ENCODE measurements at regions not wholly inside any gene's neighbourhood (a gene's known extent, or its start where the extent isn't known, plus 50 kb on each side); places are given as distances from the start of the nearest gene placed in this dataset.

DNA sequence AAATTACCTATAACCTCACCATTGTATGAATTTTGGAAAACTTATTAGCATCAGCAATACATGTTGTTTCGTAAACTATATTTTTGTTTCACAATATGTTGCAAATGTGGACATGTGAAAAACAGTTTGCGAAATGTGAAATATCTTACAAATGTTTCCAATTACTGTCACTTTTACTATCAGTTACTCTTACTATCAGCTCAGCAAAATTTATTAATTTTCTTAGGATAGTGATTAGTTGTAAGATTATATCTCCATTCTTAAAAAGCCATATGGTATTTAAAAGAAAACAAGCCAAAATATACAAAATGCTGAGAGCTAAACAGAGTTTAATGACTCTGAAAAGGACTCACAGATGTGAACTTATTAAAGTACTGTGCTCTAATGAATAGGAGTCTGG lies 111.9 kb upstream of the LPAR1 start:
- in situ Hi-C loops (cut with HindIII; ENCODE audit: low sequenced_read_pairs), result no loop called here

DNA sequence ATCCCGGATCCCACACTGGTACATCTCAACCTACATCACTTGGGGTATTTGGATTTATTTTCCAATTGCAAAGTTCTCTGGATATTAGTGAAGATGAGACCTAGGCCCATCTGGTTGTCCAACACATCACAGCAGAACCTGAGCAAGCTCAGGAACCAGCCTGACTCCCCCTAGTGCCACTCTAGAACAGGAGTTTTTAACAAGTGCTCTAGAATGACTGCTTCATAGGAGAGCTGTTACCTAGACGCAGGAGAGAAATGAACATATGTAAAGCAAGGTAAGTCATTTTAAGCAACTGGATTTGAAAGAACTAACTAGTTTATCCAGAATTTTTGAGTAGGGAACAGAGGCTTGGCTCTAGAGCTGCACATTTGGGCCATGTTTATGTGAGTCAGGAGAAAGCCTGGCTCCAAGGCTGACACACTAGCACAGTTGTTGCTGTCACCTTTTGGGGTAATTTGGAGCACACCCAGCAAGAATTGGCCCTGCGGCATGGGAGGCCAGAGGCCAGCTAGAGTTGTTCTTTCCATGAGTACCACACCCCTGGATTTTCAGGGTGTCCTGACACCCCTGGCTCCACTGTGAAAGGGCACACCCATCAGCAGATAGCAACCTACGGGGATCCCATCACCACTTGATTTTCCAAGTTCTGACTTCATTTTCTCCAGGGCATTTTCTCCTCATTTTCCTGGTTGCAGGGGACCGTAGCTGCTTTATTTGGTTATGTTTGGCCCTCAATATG lies 110.9 kb upstream of the LPAR1 start:
- in situ Hi-C loops (cut with HindIII; ENCODE audit: low sequenced_read_pairs), result loop anchor here (5.0 kb wide), 2 partner anchors 37 to 507 kb away; no protein-coding TSS in a partner anchor

DNA sequence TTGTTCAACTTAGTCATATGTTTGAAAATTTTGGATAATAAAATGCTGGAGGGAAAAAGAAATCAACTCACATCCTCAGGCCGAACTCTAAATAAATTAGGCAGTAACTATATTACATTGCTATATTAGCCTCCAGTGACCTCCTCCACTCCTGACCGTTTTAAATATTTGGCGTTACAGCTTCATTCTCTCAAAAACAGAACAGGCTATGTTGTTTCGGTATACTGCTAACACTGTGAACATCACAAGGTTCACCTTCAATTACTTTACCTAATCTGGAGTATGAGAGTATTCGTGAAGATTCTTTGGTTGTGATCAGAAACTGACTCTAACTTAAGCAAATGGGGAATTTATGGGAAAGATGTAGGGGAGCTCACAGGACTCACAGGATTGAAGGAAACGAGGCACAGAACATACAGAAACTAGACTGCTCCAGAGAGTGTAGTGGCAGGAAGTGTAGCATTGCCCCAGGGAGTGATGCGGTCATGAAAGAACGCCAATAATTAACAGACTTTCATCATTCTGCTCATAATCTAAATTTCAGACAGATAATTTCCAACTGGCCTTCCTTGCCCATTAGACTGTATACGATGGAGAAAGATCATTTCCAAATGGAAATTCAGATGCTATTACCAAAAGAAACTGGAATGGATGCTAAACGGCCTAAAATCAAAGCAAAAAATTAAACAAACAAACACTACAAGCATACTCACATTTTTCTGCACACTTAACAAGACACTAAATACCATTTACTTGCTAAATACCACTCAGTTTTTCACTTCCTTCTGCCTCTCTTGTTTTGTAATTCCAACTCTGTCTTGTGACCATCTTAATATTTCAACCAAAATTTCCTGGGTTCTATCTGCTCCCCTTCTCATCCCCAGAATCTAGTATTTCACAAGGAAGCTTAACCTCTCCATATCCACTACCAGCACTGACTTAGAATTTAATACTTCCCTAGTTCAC lies 110.1 kb upstream of the LPAR1 start:
- in situ Hi-C loops (cut with HindIII; ENCODE audit: low sequenced_read_pairs), result loop anchor here (5.0 kb wide), 2 partner anchors 36 to 506 kb away; no protein-coding TSS in a partner anchor

GRCh38 chr9:111147041-111147440 lies 108.8 kb upstream of the LPAR1 start:
- in situ Hi-C loops (cut with HindIII; ENCODE audit: low sequenced_read_pairs), result loop anchor here (5.0 kb wide), 2 partner anchors 35 to 505 kb away; no protein-coding TSS in a partner anchor

DNA sequence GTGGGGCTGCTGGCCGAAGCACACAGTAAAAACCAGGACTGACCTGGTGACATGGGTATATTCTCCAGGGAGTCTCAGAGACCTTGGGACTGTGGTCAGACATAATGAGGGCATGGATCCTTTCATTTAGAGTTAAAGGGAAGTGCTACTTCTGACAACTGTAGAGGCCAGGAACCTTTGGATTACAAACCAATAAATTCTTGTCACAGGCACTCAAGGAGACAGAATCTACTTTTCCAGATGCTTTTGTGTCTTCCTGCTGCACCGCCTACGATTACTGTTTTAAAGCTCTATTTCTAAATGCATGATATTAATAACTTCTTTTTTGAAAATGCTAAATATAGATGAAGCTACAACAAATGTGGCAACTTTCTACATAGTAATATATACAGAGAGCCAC lies 106.5 kb upstream of the LPAR1 start:
- in situ Hi-C loops (cut with HindIII; ENCODE audit: low sequenced_read_pairs), result loop anchor here (5.0 kb wide), 2 partner anchors 32 to 502 kb away; no protein-coding TSS in a partner anchor

DNA sequence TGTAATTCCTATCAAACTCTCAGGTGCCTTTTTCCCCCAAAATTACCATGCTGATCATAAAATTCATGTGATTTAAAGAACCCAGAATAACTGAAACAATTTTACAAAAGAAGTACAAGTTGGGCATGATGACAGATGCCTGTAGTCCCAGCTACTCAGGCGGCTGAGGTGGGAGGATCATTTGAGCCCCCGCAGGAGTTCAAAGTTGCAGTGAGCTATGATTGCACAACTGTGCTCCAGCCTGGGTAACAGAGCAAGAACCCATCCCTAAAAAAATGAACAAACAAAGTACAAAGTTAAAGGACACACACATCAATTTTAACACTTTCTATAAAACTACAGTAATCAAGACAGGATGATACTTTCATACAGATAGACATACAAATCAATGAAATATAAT lies 97.9 kb upstream of the LPAR1 start:
- in situ Hi-C loops (cut with HindIII; ENCODE audit: low sequenced_read_pairs), result no loop called here

DNA sequence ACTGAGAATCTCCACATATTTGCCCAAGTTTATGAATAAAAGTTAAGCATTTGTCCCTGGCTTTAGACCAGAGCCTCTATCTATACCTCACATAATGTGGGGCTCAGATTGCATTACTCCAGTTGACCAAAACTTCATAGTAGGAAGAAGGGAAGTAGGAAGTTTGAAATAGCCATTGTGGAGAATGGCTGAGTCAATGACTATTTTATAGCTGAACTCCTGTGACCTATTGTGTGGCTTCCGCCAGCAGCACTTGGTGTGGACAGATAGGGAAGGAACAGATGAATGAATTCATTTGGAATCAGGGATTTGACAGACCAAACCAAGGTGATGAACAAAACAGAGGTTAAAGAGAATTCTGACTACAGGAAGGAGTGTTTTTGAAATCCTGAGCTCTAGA lies 92.9 kb upstream of the LPAR1 start:
- in situ Hi-C loops (cut with HindIII; ENCODE audit: low sequenced_read_pairs), result no loop called here

DNA sequence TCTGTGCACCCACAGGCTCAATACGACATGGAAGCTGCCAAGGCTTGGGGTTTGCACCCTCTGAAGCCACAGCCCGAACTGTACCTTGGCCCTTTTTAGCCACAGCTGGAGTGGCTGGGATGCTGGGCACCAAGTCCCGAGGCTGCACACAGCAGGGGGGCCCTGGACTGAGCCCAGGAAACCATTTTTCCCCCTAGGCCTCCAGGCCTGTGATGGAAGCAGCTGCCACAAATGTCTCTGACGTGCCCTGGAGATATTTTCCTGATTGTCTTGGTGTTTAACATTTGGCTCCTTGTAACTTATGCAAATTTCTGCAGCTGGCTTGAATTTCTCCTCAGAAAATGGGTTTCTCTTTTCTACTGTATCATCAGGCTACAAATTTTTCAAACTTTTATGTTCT lies 82.3 kb upstream of the LPAR1 start:
- in situ Hi-C loops (cut with HindIII; ENCODE audit: low sequenced_read_pairs), result no loop called here

DNA sequence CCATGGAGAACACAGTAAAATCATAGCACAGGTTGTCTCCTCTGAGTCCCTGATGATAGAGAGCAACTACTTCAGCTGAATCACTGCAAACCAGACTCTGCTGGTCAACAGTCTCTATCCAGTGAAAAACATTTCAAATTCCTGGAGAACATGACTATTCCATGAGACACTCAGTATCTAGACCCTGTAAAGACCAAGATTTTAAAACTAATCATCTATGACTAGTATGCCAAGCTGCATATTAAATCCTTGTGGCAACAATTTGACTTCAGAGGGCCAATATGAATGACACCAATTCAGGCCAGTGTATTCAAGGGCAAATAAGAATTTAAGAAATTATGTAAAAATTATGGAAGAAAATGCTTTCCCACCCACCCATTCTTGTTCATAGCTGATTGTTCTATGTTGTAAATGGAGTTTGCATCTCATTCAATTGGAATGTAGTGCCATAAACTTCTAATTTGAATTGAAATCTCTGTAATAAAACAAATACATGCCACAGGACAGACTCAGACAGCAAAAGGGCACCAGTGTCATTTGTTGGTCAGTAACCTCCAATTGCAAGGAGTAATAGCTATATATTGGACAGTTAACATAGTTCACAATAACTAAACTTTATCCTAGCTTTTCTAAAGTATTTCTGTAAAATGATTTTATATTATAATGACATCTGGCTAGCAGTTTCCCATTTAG lies 80.1 kb upstream of the LPAR1 start:
- in situ Hi-C loops (cut with HindIII; ENCODE audit: low sequenced_read_pairs), result no loop called here

GRCh38 chr9:111114486-111114885 lies 76.2 kb upstream of the LPAR1 start:
- in situ Hi-C loops (cut with HindIII; ENCODE audit: low sequenced_read_pairs), result loop anchor here (5.0 kb wide), 2 partner anchors 33 to 57 kb away; no protein-coding TSS in a partner anchor

- in situ Hi-C loops (cut with HindIII; ENCODE audit: low sequenced_read_pairs), result loop anchor here (5.0 kb wide), 2 partner anchors 34 to 56 kb away; no protein-coding TSS in a partner anchor
Observed at GRCh38 chr9:111113712-111114111, 75.4 kb upstream of the LPAR1 start.

DNA sequence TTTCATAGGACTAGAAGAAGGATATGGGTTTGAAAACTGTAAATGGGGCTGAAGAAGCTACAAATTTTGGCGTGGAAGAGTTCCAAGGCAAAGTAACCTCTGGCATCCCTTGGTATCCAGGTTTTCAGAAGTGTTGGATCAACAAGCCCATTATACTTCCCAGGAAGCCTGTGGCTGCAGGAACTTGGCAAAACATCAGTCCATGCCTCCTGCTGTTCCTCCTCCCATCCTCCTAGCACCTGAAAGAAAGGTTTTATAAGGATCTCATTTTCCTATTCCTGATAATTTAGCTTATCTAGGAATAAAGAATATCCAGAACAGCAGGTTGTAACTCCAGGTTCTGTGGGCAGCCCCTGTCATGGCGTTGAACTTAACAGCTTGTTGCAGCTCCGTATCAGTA lies 72.5 kb upstream of the LPAR1 start:
- in situ Hi-C loops (cut with HindIII; ENCODE audit: low sequenced_read_pairs), result loop anchor here (5.0 kb wide), 2 partner anchors 36 to 54 kb away; no protein-coding TSS in a partner anchor

DNA sequence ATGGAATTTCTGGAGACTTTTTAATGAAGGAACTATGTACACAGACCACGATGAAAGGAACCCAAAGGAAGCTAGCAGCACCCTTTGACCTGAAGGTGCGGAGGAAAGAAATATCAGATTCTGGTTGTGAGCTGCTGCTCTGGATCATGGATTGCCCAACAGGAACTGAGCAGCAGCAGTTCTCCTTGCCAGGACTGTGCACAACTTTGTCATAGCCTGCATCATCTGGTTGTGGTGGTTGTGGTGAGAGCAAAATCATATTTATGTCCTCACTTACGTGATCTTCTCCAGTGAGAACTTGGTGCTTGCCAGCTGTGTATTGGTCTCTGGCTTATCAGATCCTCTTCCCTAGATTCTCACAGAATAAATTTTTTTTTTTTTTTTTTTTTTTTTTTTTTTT lies 70.7 kb upstream of the LPAR1 start:
- in situ Hi-C loops (cut with HindIII; ENCODE audit: low sequenced_read_pairs), result no loop called here

DNA sequence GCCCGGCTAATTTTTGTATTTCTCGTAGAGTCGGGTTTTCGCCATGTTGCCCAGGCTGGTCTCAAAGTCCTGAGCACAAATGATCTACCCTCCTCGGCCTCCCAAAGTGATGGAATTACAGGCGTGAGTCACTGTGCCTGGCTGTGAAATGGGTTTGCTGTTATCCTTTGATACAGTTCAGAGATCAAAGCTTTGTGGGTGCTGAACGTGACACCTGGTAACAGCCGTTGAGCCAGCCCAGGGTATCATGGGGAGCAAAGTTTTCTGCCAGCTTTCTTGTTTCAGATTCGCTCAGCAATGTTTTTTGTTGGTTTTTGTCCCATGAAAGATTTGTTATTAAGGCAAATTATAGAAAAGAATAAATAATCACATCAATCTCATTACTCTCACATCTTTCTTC lies 68.9 kb upstream of the LPAR1 start:
- in situ Hi-C loops (cut with HindIII; ENCODE audit: low sequenced_read_pairs), result no loop called here

DNA sequence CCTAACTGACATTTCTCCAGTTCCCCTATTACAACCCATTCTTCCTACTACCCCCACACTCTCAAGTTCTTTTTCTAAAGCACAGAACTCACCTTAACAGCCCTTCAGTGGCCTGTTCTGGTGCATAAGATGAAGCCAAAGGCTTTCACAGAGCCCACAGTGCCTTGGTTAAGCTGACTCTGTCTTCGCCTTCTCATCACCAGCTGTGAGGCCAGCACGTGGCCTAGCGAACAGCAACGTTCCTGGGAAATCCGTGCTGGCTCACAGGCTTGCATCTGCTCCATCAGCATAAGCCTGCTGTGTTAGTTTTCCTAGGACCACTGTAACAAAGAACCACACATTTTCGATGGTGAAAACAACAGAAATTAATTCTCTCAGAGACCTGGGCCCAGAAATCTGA lies 67.9 kb upstream of the LPAR1 start:
- in situ Hi-C loops (cut with HindIII; ENCODE audit: low sequenced_read_pairs), result no loop called here

GRCh38 chr9:111102793-111103464 lies 64.7 kb upstream of the LPAR1 start:
- in situ Hi-C loops (cut with HindIII; ENCODE audit: low sequenced_read_pairs), result no loop called here

- in situ Hi-C loops (cut with HindIII; ENCODE audit: low sequenced_read_pairs), result no loop called here
Observed at GRCh38 chr9:111099199-111100008, 61.1 kb upstream of the LPAR1 start.

- in situ Hi-C loops (cut with HindIII; ENCODE audit: low sequenced_read_pairs), result no loop called here
Observed at GRCh38 chr9:111098093-111098492, 59.8 kb upstream of the LPAR1 start.

DNA sequence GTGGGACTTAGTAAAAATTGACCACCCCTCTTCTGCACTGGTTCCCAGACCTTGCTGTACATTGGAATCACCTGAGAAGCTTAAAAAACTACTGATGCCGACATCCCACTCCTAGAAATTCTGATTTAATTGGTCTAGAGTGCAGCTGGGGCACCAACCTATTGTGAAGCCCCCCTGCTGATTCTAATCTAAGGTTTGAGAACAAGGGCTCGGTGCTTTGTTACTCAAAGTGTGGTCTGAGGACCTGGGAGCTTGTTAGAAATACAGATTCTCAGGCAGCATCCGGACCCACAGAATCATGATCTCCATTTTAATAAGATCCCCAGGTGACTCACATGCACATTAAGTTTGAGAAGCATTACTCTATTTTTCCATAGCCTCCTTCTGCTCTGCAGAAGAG lies 57.8 kb upstream of the LPAR1 start:
- in situ Hi-C loops (cut with HindIII; ENCODE audit: low sequenced_read_pairs), result no loop called here

DNA sequence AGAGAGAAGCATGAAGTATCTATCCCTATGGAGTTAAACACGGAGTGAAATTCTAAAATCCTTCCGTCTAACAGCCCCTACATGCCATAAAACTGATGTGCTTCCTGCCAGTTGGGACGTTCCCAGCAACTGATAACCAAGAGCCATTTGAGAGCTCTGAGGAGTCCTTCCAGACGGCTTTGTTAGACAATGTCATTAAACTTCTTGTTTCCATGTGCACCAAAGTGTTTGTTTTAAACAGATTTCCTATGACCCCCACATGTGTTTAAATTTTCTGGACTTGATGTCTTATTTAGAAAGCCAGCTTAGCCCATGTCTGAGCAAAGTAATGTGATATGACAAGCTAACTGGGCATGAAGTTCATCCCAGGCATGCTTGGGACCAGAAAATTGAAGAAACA lies 57.2 kb upstream of the LPAR1 start:
- in situ Hi-C loops (cut with HindIII; ENCODE audit: low sequenced_read_pairs), result no loop called here

Measured in endothelial cell of hepatic sinusoid (primary cell).